ENCODE measurements at regions not wholly inside any gene's neighbourhood (a gene's known extent, or its start where the extent isn't known, plus 50 kb on each side); places are given as distances from the start of the nearest gene placed in this dataset.

- Histone ChIP-seq H3K27ac (ENCODE audit: extremely low read depth, low read depth, low read length) (no peak overlapping the region), H3K36me3 (ENCODE audit: control insufficient read depth in 2 of 2, insufficient read depth in 1 of 2, low read length in 2 of 2) (no peaks in the 10 kb centered on the region), H3K9me3 (ENCODE audit: control insufficient read depth, insufficient read depth, low read depth, low read length) (no peaks in the 10 kb centered on the region), H3K4me1 (ENCODE audit: control insufficient read depth, insufficient read depth, low read length) (no peaks in the 10 kb centered on the region), H3K4me3 (ENCODE audit: low read depth, low read length) (no peak overlapping the region)
- CTCF ChIA-PET: no interaction called here
- POLR2A ChIA-PET: no interaction called here
- no peak for TF ChIP-seq ZNF514 (tag by site-specific recombination; IDR thresholded peaks at IDR 0.05)
- TF ChIP-seq ZNF112 (tag by site-specific recombination; IDR thresholded peaks at IDR 0.05): no peak
- no peak for TF ChIP-seq SCRT1 (tag by site-specific recombination; IDR thresholded peaks at IDR 0.05; ENCODE audit: borderline replicate concordance)
- no peak for TF ChIP-seq ZSCAN16 (tag by site-specific recombination; IDR thresholded peaks at IDR 0.05)
- no peak for TF ChIP-seq ZBTB48 (tag by site-specific recombination; IDR thresholded peaks at IDR 0.05)
- no peak for TF ChIP-seq GLI2 (tag by site-specific recombination; IDR thresholded peaks at IDR 0.05; ENCODE audit: borderline replicate concordance, low read depth)
- no peak for TF ChIP-seq SALL2 (tag by site-specific recombination; IDR thresholded peaks at IDR 0.05; ENCODE audit: borderline replicate concordance)
- no peak for TF ChIP-seq ZNF366 (tag by site-specific recombination; conservative IDR thresholded peaks at IDR 0.05)
- no peak for TF ChIP-seq ZNF510 (tag by site-specific recombination; IDR thresholded peaks at IDR 0.05; ENCODE audit: insufficient replicate concordance)
- TF ChIP-seq ZNF2 (tag by site-specific recombination; IDR thresholded peaks at IDR 0.05): no peak
- TF ChIP-seq ZNF518A (tag by site-specific recombination; conservative IDR thresholded peaks at IDR 0.05; ENCODE audit: low read depth): no peak
- no peak for TF ChIP-seq ZNF202 (tag by site-specific recombination; IDR thresholded peaks at IDR 0.05; ENCODE audit: borderline replicate concordance)
- no peak for TF ChIP-seq TCF7L2 (IDR thresholded peaks at IDR 0.05; ENCODE audit: borderline replicate concordance, low read depth, low read length)
- TF ChIP-seq MEIS1 (CRISPR knock-in tag; IDR thresholded peaks at IDR 0.05; ENCODE audit: borderline replicate concordance): no peak
- no peak for TF ChIP-seq ZBTB20 (tag by site-specific recombination; IDR thresholded peaks at IDR 0.05)
Measured at GRCh38 chr9:88792502-88792901, 198.8 kb upstream of the S1PR3 start.

DNA sequence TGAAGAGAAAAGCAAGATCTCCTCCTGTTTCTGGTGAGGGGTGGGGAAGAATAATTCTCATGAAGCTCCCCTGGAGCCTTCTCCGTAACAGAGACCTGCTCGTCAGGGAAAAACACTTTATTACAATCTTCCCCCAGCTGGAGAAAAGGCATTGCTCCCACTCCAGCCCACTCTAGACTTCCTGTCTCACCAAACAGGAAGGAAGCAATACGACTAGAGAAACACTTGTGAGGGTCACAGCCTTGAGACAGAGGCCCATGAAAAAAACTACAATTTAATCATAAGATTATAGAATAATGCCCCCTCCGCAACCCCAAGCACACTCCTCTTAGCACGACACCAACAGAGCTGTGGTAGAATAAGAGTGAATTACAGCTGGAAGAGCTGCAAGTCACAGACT lies 197.2 kb upstream of the S1PR3 start:
- no peak overlapping the region for H3K4me3 ChIP-seq (ENCODE audit: low read depth, low read length)
- H3K9me3 ChIP-seq (ENCODE audit: control insufficient read depth, insufficient read depth, low read depth, low read length): no peaks in the 10 kb centered on the region
- POLR2A ChIA-PET: no interaction called here
- no peak overlapping the region for H3K27ac ChIP-seq (ENCODE audit: extremely low read depth, low read depth, low read length)
- CTCF ChIA-PET: interaction anchor here (0.7 to 1.2 kb wide), 2 partner anchors 8 to 485 kb away, joined by 3 read pairs; no protein-coding TSS in a partner anchor
- H3K4me1 ChIP-seq (ENCODE audit: control insufficient read depth, insufficient read depth, low read length): no peaks in the 10 kb centered on the region
- TF ChIP-seq, protein P1, sequence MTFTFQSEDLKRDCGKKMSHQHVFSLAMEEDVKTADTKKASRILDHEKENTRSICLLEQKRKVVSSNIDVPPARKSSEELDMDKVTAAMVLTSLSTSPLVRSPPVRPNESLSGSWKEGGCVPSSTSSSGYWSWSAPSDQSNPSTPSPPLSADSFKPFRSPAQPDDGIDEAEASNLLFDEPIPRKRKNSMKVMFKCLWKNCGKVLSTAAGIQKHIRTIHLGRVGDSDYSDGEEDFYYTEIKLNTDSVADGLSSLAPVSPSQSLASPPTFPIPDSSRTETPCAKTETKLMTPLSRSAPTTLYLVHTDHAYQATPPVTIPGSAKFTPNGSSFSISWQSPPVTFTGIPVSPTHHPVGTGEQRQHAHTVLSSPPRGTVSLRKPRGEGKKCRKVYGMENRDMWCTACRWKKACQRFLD (tag by site-specific recombination; IDR thresholded peaks at IDR 0.05): no peak
- TF ChIP-seq ZNF670 (tag by site-specific recombination; IDR thresholded peaks at IDR 0.05; ENCODE audit: low read depth): no peak
- TF ChIP-seq ZNF701 (tag by site-specific recombination; IDR thresholded peaks at IDR 0.05): no peak
- no peak for TF ChIP-seq PRDM6 (tag by site-specific recombination; IDR thresholded peaks at IDR 0.05)
- no peak for TF ChIP-seq MEIS1 (CRISPR knock-in tag; IDR thresholded peaks at IDR 0.05; ENCODE audit: borderline replicate concordance)
- no peaks in the 10 kb centered on the region for H3K36me3 ChIP-seq (ENCODE audit: control insufficient read depth in 2 of 2, insufficient read depth in 1 of 2, low read length in 2 of 2)
